DND-41 (cell line): ENCODE measurements at regions not wholly inside any gene's neighbourhood (a gene's known extent, or its start where the extent isn't known, plus 50 kb on each side); places are given as distances from the start of the nearest gene placed in this dataset.

ENCODE experiments used
- CTCF ChIP-seq: IDR thresholded peaks from 2 replicates; pipeline ENCODE4 v1.5.1; 2012; ENCODE audit warnings: borderline replicate concordance, low read length, moderate library complexity, mild to moderate bottlenecking; ENCODE audit not compliant: poor library complexity, severe bottlenecking; ENCODE audit errors: extremely low read depth
- EZH2 ChIP-seq: IDR thresholded peaks from 3 replicates; pipeline ENCODE4 v1.6.1; 2012; ENCODE audit warnings: borderline replicate concordance, low read depth, mild to moderate bottlenecking, moderate library complexity, low read length, inconsistent platforms; ENCODE audit not compliant: severe bottlenecking

GRCh38 chrX:928606-929005 is 283.8 kb downstream of the CRLF2 start:
- TF ChIP-seq CTCF (no peak), EZH2 (no peak)
